NCI-H1092 treated with DMSO at 0.1 percent for 48 hours (cell line): ENCODE measurements at regions not wholly inside any gene's neighbourhood (a gene's known extent, or its start where the extent isn't known, plus 50 kb on each side); places are given as distances from the start of the nearest gene placed in this dataset.

Source experiments
- DNase-seq: peaks from one replicate; lab custom pipeline; 2025; lab: John Stamatoyannopoulos, UW

- DNase-seq = no peak
Measured at GRCh38 chr7:25515633-25516275, 287.5 kb upstream of the NPVF start.

DNA sequence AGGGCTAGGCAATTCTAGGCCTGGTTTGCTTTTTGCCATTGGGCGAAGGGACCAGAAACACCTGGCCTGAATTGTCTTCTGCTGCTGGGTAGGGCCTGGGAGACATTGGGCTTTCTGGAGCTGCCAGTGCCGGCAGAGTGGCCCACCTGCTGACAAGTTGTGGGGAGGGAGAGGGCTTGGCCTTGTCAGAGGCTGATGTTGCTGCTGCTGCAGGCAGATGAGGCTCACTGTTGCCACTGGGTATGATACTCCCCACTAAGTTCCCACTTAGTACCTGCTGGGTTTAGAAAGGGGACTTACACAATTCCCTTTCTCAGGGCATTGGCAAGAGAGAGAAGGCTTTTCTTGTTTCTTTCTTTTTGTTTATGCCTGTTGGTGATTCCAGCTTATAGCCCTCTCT, 289.6 kb upstream of the NPVF start:
- no peak for DNase-seq

- no peak for DNase-seq
Measured at GRCh38 chr7:25520017-25520416, 291.7 kb upstream of the NPVF start.

DNA sequence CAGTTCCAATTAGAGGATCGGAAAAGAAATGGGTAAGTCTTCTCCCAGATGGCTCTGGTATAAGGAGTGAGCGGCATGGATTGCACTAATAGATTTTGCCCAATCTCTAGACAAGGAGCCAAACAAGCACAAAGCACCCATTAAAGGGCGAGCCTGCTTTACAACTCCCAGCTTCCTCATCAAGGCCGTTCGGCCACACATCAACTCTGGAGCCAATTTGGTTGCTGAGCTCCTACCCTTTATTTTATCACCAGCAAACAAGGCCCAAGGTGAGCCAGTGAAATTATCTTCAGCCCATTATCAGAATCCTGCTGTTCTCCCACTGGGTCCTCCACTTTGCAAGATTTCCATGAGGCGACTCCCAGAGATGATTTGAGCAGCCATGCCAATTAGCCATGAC, 292.2 kb upstream of the NPVF start:
- no peak for DNase-seq

DNA sequence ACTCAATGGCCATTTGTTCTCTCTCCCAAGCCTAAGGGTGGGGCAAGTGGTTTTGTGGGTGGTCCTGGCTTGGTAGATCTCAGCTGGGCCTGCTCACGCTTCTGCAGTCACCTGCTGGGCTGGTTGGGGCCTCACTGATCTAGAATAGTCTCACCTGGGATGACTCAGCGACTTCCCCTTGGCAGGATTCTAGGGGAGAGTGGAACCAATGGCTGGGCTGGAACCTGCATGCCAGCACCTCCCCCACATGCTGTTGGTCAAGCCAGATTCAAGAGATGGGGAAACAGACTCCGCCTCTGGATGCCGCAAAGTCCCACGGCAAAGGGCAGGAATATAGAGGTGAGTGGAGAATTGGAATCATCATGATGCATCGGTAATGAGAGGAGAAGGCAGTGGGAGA, 292.9 kb upstream of the NPVF start:
- DNase-seq = no peak

- DNase-seq = no peak
Measured at GRCh38 chr7:25522727-25523126, 294.4 kb upstream of the NPVF start.

GRCh38 chr7:25527665-25528170, 299.4 kb upstream of the NPVF start:
- DNase-seq = peak; percentile 59

DNA sequence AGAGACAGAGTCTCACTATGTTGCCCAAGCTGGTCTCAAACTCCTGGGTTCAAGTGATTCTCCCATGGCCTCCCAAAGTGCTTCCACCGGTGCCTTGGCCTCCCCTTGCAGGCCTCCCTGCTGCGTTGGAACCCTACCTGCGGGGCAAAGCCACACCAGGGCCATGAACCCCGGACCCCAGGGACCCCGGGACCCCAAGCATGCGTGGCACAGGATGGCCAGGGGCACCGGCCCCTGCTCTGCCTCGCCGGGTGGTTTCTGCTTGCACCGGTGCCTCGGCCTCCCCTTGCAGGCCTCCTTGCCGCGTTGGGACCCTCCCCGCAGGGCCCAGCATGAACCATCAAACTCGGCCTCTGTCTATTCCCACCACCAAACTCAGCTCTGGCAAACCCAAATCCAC, 301.0 kb upstream of the NPVF start:
- DNase-seq = no peak

DNA sequence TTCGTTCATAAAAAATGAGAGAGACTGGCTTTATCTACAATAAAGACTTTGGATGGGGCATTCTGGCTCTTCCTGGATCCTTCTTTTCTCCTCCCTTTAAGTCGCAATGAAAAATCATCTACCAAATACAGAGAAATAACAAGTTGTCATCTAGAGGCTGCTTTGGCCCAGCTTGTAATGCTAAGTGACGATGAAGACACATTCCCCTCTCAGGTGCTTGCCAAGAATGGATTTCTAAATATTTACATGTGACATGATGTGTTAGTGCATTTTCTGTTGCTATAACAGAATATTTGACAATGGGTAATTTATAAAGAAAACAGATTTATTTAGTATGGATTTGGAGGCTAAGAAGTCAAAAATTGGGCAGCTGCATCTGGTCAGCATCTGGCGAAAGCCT, 308.6 kb upstream of the NPVF start:
- DNase-seq = no peak

GRCh38 chr7:25537662-25538375, 309.5 kb upstream of the NPVF start:
- no peak for DNase-seq

GRCh38 chr7:25541094-25541821, 313.0 kb upstream of the NPVF start:
- DNase-seq = peak; percentile 14

GRCh38 chr7:25541877-25542276, 313.6 kb upstream of the NPVF start:
- no peak for DNase-seq

- DNase-seq = no peak
Measured at GRCh38 chr7:25543210-25543609, 314.9 kb upstream of the NPVF start.

GRCh38 chr7:25543798-25544197, 315.5 kb upstream of the NPVF start:
- no peak for DNase-seq

DNA sequence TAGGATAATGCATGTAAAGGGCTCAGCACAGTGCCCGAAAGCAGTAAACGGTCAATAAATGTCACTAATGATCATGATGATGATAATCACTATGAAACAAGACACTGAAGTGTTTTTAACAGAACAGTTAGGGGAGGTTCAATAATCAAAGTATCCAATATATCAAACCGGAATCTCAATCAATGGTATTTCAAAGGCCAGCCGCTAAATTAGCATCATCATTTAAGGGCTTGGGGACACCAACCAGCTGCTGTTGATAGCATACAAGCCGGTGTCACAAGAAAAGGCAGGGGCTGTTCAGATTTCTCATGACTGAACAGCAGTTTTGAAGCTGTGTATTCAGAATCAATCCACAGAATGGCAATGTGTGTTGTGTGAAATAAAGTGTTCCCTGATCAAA, 316.0 kb upstream of the NPVF start:
- peak; percentile 45 for DNase-seq

DNA sequence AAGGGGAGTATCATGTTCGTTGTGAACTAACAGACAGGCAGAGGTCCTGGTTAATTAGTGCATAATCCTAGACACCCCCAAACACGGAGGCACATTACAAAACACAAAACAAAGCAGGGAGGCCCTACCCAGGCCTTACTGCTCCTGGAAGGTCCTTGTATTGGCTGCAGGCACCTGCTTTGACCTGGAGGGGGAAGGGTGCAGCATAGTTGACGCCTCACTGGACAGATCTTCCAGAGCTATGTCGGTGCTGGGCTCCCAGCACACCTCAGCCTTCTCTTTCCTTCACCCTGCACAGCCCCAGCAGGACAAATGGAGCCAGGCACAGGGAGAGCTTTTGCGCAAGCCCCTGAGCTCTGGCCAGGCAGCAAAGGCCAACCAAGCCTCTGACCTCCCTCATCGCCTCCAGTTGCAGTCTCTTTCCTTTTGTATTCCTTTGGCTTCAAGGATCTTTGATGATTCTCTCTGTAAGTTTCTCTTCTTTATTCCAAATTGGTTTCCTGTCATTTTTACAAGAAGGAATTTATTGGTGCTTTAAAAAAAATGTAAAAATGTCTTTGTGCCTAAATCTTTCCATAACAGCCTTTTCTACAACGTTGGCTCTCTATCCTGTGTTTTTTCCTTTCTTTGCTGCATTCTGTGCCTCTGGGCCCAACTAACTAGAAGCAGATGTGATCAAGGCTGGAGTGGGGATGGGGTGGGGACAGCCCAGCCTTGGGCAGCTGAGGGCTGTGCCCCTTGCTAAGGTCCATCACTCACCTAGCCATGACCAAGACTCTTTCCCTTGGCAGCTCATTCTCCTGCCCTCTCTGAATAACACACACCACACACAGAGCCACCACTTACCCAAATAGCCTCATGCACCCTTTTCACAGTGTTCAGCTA, 317.1 kb upstream of the NPVF start:
- DNase-seq = no peak

- DNase-seq = no peak
Measured at GRCh38 chr7:25546306-25546705, 318.0 kb upstream of the NPVF start.

- no peak for DNase-seq
Measured at GRCh38 chr7:25549271-25549921, 321.1 kb upstream of the NPVF start.

- no peak for DNase-seq
Measured at GRCh38 chr7:25550149-25550548, 321.9 kb upstream of the NPVF start.

- DNase-seq = no peak
Measured at GRCh38 chr7:25552998-25553397, 324.7 kb upstream of the NPVF start.

DNA sequence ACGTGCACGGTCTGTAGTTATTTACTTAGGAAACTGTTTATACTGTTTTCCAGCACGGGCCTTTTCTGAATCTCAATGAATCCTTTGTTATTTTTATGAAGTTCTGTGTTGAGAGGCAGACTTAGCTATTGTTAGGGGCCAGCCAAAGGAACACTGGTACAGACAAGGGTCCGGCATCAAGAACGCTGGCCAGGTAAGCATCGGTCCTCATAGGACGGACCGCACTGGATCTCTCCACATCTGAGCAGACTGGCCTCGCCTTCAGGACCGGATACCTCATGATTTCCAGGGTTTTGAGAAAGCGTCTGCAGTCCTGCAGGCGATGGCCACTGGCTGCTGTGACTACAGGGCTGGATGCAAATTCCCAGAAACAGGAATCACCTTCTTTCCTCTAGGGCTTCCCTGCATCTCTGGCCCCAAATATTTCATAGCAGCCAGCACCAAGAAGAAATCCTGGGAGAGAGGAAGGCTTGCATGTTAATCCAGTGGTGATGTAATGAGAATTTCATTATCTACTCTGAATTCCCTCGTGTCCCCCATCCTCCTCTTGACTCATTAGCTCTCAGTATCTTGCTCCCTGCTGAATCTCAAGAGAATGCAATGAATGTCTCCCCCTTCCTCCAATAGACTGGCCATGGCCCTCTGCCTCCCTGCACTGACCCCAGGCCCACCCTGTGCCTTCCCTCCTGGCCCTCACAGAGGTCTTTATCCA, 325.4 kb upstream of the NPVF start:
- DNase-seq = no peak
